Left hindlimb (tissue), 1 donor: ENCODE measurements at regions not wholly inside any gene's neighbourhood (a gene's known extent, or its start where the extent isn't known, plus 50 kb on each side); places are given as distances from the start of the nearest gene placed in this dataset.
"Not testable (repeated sequence)": the region's sequence is repeated elsewhere in the genome, so short reads cannot be mapped to it uniquely, and the experiment has no call there.

Experiments
- DNase-seq: peaks from one replicate; pipeline ENCODE4 v3.0.0-alpha.2; 2018

GRCh38 chr7:45268013-45268412 lies 110.4 kb downstream of the RAMP3 start:
- DNase-seq = no peak

- DNase-seq = no peak
These were observed 111.6 kb downstream of the RAMP3 start for GRCh38 chr7:45269192-45269591.

- DNase-seq = no peak
These were observed 121.3 kb downstream of the RAMP3 start for GRCh38 chr7:45278763-45279398.

DNA sequence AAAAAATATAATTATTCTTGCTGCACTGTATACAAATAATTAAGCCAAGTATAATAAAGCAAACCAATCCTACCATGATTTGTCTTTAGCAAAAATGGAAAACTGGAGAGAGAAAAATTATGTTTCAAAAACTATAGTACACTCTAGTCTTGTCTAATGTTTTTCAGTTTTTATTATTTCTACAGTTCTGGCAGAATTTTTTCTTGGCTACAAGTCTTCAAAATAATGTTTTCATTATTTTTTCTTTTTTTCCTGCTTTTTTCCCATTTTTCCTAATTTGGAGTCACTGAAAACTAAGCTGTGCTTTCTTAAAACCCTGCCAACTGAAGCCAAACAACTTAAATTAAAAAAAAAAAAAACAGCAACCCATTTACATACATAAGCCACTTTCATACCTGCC lies 132.0 kb downstream of the RAMP3 start:
- DNase-seq = not testable (repeated sequence)

DNA sequence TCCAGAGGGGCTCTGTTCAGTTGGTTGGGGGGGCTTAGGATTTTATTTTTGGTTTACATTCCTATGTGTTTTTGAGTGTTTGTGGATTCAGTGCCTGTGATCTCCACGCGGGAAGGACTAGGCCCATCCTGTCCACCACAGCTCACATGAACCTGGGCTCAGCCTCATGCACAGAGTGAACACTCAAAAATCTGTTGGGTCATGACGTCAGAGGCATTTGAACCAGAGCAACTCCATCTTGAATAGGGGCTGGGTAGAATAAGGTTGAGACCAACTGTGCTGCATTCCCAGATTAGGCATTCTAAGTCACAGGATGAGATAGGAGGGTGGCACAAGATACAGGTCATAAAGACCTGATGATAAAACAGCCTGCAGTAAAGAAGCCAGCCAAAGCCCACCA lies 133.3 kb downstream of the RAMP3 start:
- DNase-seq = no peak

GRCh38 chr7:45292481-45292880 lies 134.9 kb downstream of the RAMP3 start:
- DNase-seq = peak; percentile 46

DNA sequence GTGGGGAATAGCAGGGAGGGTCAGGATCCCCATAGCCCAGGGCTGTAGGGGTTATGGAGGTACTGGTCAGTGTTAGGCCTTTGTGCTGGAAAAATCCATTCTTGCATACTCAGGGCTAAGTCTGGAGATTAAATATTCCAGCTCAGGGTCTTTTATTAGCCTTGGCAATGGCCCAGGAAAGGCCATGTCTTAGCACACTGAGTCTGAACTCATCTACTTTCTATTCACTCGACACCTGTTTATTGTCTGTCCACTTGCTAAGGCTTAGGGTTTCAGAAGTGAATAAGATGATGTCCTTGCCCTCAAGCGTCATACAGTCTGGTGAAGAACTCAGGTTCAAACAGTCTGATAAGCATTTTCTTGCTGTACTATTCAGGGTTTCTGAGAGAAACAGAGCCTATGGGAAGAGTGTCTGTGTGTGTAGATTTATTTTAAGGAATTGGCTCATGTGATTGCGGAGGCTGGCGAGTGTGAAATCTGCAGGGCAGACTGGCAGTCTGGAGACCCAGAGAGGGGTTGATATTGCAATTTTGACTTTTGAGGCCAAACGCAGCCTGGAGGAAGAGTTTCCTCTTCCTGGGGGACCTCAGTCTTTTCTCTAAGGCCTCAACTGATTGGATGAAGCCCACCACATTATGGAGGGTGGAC lies 135.8 kb downstream of the RAMP3 start:
- DNase-seq = no peak

- no peak for DNase-seq
These were observed 137.0 kb downstream of the RAMP3 start for GRCh38 chr7:45294559-45294958.

DNA sequence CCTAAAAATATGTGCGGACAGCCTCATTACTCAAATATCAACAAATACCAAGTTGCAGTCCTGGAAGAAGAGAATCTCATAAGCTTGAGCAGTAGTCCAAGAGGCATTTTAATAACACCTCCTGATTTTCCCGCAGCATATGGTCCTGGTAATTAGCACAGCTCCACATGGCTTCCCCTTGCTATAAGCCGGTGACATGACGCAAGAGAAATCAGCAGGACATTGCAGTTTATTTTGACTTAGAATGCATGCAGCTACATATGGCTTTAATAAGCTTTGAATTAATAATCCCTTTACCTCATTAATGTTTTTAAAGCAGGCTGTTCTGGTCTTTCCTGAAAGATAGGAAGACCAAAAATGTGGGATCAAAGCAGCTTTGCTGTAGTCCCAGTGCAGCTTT lies 137.6 kb downstream of the RAMP3 start:
- no peak for DNase-seq

DNA sequence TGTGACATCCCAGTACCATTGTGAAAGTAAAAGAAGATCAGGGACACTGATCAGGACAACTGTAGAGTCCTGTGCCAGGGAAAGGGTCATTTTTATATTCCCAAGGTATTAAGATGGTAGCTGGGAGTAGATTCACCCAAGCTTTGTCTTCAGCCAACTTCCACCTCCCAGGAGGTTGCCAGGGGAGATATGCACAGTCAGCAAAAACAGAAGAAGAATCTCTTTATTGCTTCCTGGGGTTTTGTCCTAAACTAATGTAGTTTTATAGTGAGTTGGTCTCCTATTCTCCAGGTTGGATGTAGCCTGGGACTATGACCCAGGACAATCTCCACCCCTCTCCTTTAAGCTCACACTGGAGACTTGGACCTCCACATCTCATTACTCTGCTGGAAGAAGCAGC lies 139.2 kb downstream of the RAMP3 start:
- DNase-seq = no peak

DNA sequence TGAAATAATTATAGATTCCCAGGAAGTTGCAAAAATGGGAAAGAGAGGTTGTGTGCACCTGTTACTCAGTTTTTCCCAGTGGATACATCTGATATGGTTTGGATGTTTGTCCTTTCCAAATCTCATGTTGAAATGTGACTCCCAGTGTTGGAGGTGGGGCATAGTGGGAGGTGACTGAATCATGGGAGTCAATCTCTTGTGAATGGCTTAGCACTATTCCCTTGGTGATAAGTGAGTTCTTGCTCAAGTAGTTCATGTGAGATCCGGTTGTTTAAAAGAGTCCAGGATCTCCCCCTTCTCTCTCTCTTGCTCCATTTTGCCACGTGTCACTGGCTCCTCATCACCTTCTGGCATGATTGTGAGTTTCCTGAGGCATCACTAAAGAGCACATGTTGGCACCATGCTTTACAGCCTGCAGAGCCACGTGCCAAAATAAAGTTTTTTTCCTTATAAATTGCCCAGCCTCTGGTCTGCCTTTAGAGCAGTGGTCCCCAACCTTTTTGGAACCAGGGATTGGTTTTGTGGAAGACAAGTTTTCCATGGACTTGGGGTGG lies 149.2 kb downstream of the RAMP3 start:
- DNase-seq = no peak

DNA sequence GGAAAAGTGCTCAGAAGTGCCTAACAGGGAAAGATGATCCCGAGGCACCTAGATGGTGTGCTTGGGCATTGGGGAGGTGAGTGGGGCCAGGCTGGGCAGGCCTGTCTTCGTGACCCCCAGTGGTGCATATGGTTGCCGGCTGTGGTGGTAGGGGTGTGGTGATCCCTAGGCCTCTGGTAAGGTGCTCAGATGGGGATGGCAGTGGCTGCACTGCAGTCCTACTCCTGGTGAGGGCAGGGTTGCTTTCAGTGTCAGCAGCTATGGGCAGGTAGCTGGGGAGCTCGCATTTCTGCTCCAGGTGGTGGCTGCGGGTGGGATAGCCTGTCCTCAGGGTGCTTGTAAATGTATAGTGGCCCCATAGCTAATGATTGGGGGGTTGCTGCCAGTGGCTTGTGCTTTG lies 154.0 kb downstream of the RAMP3 start:
- DNase-seq = no peak

DNA sequence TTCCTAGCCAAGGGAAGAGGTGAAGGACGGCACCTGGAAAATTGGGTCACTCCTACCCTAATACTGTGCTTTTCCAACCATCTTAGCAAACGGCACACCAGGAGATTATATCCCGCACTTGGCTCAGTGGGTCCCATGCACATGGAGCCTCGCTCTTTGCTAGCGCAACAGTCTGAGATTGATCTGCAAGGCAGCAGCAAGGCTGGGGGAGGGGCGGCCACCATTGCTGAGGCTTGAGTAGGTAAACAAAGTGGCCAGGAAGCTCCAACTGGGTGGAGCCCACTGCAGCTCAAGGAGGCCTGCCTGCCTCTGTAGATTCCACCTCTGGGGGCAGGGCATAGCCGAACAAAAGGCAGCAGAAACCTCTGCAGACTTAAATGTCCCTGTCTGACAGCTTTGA lies 157.9 kb downstream of the RAMP3 start:
- not testable (repeated sequence) for DNase-seq

DNA sequence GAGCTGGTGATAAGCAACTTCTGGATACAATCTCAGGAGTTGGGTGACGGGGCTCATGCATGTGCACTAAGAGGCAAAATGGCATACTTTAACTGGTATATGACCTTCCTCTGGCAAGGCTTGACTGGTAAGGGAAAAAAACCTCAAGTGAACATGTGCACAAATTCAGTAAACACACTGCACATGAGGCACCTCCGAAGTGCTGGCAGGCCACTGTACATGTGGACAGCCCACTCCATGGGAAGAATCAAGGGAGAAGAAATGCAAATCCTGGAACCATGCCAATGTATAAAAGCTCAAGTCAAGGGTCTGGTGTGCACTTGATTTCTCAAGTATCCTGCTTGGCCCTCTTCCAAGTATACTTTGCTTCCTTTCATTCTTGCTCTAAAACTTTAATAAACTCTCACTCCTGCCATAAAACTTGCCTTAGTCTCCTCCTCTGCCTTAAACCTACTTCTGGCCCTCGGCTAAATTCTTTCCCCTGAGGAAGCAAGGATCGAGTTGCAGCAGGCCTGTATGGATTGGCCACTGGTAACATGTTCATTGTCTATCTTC lies 167.2 kb downstream of the RAMP3 start:
- DNase-seq = no peak

DNA sequence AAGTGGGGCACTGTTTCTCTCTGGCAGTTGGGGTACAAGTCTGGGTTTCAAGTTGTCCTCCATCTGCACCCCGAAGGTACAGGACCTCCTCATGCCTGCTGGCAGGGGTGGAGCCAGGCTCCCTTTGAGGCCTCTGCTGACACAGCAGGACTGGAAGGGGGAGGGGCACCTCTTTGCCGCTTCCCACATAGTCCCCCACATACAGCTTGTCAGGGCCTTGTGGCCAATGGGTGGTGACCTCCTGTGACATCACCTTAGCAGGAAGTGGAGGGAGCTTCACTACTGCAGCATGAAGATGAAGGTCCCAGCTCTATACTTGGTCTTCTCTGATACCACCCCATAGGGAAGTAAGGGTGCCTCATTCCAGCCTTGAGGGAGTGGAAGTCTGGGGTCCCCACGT lies 167.8 kb downstream of the RAMP3 start:
- no peak for DNase-seq

- DNase-seq = peak; percentile 71
These were observed 170.9 kb downstream of the RAMP3 start for GRCh38 chr7:45328403-45328981.

DNA sequence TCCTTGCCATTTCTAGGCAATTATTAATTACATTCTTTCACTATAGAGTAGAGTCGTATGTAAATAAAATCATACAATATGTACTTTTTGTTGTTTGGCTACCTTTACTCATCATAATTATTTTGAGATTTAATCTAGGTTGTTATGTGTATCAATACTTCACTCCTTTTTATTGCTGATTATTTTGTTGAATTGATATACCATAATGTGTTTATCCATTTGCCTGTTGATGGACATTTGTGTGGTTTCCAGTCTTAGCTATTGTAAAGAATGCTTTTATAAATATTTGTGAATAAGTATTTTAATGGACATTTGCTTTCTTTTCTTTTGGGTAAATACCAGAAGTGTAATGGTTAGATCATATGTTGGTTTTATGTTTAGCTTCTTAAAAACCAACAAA lies 174.0 kb downstream of the RAMP3 start:
- DNase-seq = no peak

- not testable (repeated sequence) for DNase-seq
These were observed 177.4 kb downstream of the RAMP3 start for GRCh38 chr7:45335024-45335423.

- DNase-seq = no peak
These were observed 184.6 kb downstream of the RAMP3 start for GRCh38 chr7:45342236-45342635.

GRCh38 chr7:45343746-45344145 lies 186.2 kb downstream of the RAMP3 start:
- no peak for DNase-seq

DNA sequence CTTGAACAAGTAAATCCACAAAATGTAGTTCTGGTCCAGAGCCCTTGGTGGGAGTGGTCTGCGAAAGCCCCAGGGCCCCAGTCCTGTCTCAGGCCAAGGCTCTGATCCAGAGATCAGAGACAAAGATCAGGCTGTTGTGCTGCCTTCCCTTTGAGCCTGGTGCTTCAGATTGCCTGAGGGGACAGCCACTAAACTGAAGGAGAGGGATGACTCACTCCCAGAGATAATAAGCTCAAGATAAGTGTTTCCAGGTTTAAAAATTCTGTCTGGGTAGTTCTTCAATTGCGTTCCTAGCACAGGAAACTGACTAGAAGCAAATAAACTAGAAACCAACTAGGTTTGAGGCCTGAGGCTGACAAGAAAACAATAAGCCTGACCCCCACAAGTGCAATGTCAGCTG lies 190.2 kb downstream of the RAMP3 start:
- DNase-seq = no peak

DNA sequence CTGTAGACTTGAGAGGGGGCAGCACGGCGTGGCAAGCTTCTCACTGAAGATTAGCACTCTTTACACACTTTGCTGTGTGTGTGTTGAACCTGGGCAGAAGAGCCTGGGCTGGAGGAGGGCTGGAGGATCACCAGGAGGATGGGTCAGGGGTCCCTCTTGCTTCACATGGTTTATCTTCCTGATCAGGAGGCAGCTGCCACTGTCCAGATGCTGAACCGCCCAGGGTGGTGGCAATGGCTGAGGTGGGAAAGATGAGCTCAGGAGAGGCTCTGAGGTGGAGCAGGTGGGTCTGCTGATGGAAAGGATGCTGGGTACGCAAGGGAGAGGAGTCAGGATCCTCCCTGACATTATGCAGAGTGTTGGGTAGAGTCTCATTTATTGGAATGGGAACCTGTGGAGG lies 191.5 kb downstream of the RAMP3 start:
- no peak for DNase-seq

DNA sequence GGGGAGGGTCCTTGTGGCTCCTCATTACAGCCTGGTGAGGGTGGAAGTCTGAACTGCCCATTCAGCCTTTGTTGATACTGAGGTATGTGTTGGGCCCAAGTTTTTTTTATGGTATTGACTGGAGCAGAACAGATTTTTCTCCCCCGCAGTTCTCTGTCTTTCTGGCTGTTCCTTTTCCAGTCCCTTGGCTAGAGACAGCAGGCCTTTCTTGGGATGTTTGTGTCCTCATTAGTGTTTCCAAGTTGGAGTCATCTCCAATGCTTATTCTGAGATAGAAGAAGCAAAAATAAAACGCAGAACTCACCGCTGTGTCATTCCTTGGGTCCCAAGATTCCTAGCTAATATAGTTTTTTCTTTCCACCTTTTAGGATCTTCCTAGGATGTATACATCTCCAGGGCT lies 193.3 kb downstream of the RAMP3 start:
- no peak for DNase-seq

DNA sequence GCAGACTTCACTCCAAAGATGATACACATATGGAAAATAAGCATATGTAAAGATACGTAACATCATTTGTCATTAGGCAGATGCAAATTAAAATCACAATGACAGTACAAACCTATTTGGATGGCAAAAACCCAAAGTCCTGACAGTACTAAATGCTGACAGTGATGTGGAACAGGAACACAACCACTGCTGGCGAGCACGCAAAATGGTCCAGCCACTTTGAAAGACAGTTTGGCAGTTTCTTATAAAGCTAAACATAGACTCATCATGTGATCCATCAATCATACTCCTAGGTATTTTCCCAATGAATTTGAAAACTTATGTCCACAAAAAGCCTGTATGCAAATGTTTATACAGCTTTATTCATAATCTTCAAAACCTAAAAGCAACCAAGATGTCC lies 200.7 kb downstream of the RAMP3 start:
- no peak for DNase-seq
